A673 (cell line): ENCODE measurements at regions not wholly inside any gene's neighbourhood (a gene's known extent, or its start where the extent isn't known, plus 50 kb on each side); places are given as distances from the start of the nearest gene placed in this dataset.

Source experiments
- BruUV-seq: library from RNA; stranded (reverse); fragments of 400-500 nt; replicated peaks from 2 replicates; lab custom pipeline; 2021; lab: Mats Ljungman, UMichigan
- CTCF ChIA-PET: fragments of 300-600 bp; sonication (Branson Sonifier 250); formaldehyde crosslinking; loops from one replicate; lab custom pipeline; 2022; ENCODE audit warnings: antibody characterized with exemption; lab: Charles Lee
- POLR2A ChIA-PET: fragments of 300-600 bp; sonication (Branson Sonifier 250); formaldehyde crosslinking; loops from one replicate; lab custom pipeline; 2022; ENCODE audit warnings: antibody characterized with exemption; ENCODE audit not compliant: low non-redundant PET; lab: Charles Lee
- DNase-seq: peaks from one replicate; pipeline ENCODE4 v3.0.0-alpha.2; 2015; ENCODE audit warnings: low spot score
- H3K27ac ChIP-seq: fragments of 200-600 bp; sonication (generic); 2 replicates; pipeline ENCODE4 v1.5.1; 2016; ENCODE audit warnings: mixed run types, low read depth, mild to moderate bottlenecking, mixed read lengths, antibody characterized with exemption, low read length; ENCODE audit not compliant: poor library complexity, severe bottlenecking
- H3K27me3 ChIP-seq: fragments of 200-600 bp; sonication (generic); replicated peaks from 2 replicates; pipeline ENCODE4 v1.6.1; 2017; ENCODE audit warnings: mixed run types, low read depth, mild to moderate bottlenecking, mixed read lengths, antibody characterized with exemption, low read length; ENCODE audit not compliant: insufficient read depth, poor library complexity
- H3K36me3 ChIP-seq: fragments of 200-600 bp; sonication (generic); 2 replicates; pipeline ENCODE4 v1.6.1; 2016; ENCODE audit warnings: mixed run types, mild to moderate bottlenecking, mixed read lengths, antibody characterized with exemption, low read length; ENCODE audit not compliant: insufficient read depth, poor library complexity, severe bottlenecking
- H3K4me1 ChIP-seq: fragments of 200-600 bp; sonication (generic); 2 replicates; pipeline ENCODE4 v1.6.1; 2017; ENCODE audit warnings: mixed run types, mild to moderate bottlenecking, mixed read lengths, antibody characterized with exemption, low read length; ENCODE audit not compliant: insufficient read depth, poor library complexity, severe bottlenecking
- H3K4me3 ChIP-seq: fragments of 200-600 bp; sonication (generic); 2 replicates; pipeline ENCODE4 v1.5.1; 2016; ENCODE audit warnings: low read depth, mixed run types, mild to moderate bottlenecking, mixed read lengths, low read length; ENCODE audit not compliant: poor library complexity, severe bottlenecking
- H3K9me3 ChIP-seq: fragments of 200-600 bp; sonication (generic); 2 replicates; pipeline ENCODE4 v1.6.1; 2016; ENCODE audit warnings: mixed run types, low read depth, mild to moderate bottlenecking, mixed read lengths, antibody characterized with exemption, low read length; ENCODE audit not compliant: poor library complexity, severe bottlenecking
- CTCF ChIP-seq: fragments of 300-800, 200-600 bp; sonication (generic); conservative IDR thresholded peaks from 2 replicates; pipeline ENCODE4 v1.5.1; 2017; ENCODE audit warnings: low read depth, mild to moderate bottlenecking, antibody characterized with exemption, low read length, moderate library complexity, mixed read lengths
- EZH2 ChIP-seq: fragments of 200-600 bp; sonication (generic); IDR thresholded peaks from 2 replicates; pipeline ENCODE4 v1.6.1; 2017; ENCODE audit warnings: borderline replicate concordance, low read depth, mild to moderate bottlenecking, mixed read lengths, antibody characterized with exemption, low read length; ENCODE audit not compliant: poor library complexity, severe bottlenecking
- intact Hi-C: fragments of 100-400 bp; cut with micrococcal nuclease; formaldehyde crosslinking; loops from one replicate; pipeline ENCODE4 v1.10.0; 2022; ENCODE audit not compliant: unreplicated experiment

GRCh38 chr18:67581178-67581577 lies 64.7 kb upstream of the DSEL start:
- H3K27me3 ChIP-seq = no peaks in the 10 kb centered on the region

GRCh38 chr18:67577386-67577785 lies 60.9 kb upstream of the DSEL start:
- Histone ChIP-seq H3K27me3 (no peaks in the 10 kb centered on the region), H3K36me3 (no peaks in the 10 kb centered on the region), H3K9me3 (no peaks in the 10 kb centered on the region), H3K27ac (no peak overlapping the region), H3K4me1 (no peaks in the 10 kb centered on the region), H3K4me3 (no peak overlapping the region)
- ChIA-PET CTCF (interaction anchor here (0.7 kb wide), 1 partner anchor 44 kb away, joined by 3 read pairs; no protein-coding TSS in a partner anchor), POLR2A (no interaction called here)
- TF ChIP-seq EZH2 (no peak), CTCF (no peak)
- no TSS peak for BruUV-seq
- intact Hi-C loops = no loop called here
- DNase-seq = no peak

More at GRCh38 chr18:67581178-67581577, 64.7 kb upstream of the DSEL start:
- TF ChIP-seq EZH2 (no peak), CTCF (no peak)
- ChIA-PET CTCF (no interaction called here), POLR2A (no interaction called here)
- H3K9me3 ChIP-seq = no peaks in the 10 kb centered on the region
- DNase-seq = no peak
- no peak overlapping the region for H3K27ac ChIP-seq
- intact Hi-C loops = loop anchor here (10.0 kb wide), 2 partner anchors 46 to 274 kb away; no protein-coding TSS in a partner anchor
- H3K36me3 ChIP-seq = no peaks in the 10 kb centered on the region
- H3K4me1 ChIP-seq = no peaks in the 10 kb centered on the region
- H3K4me3 ChIP-seq = no peak overlapping the region
- BruUV-seq = no TSS peak

- Histone ChIP-seq H3K36me3 (no peaks in the 10 kb centered on the region), H3K27me3 (no peaks in the 10 kb centered on the region), H3K4me3 (no peak overlapping the region), H3K4me1 (no peaks in the 10 kb centered on the region), H3K27ac (no peak overlapping the region), H3K9me3 (no peaks in the 10 kb centered on the region)
- POLR2A ChIA-PET = no interaction called here
- CTCF ChIA-PET = no interaction called here
- DNase-seq = no peak
- no TSS peak for BruUV-seq
- intact Hi-C loops = no loop called here
- TF ChIP-seq CTCF = no peak
- TF ChIP-seq EZH2 = no peak
Observed at GRCh38 chr18:67574749-67575148, 58.2 kb upstream of the DSEL start.
